ENCODE measurements at regions not wholly inside any gene's neighbourhood (a gene's known extent, or its start where the extent isn't known, plus 50 kb on each side); places are given as distances from the start of the nearest gene placed in this dataset.

- DNase-seq: no peak
Observed at GRCh38 chrX:20857746-20858145, 516.5 kb upstream of the CNKSR2 start.

- DNase-seq: no peak
Observed at GRCh38 chrX:20838477-20838876, 535.7 kb upstream of the CNKSR2 start.

GRCh38 chrX:20829665-20830491 lies 544.3 kb upstream of the CNKSR2 start:
- DNase-seq: peak; percentile 0

- DNase-seq: no peak
Observed at GRCh38 chrX:20825984-20826383, 548.2 kb upstream of the CNKSR2 start.

DNA sequence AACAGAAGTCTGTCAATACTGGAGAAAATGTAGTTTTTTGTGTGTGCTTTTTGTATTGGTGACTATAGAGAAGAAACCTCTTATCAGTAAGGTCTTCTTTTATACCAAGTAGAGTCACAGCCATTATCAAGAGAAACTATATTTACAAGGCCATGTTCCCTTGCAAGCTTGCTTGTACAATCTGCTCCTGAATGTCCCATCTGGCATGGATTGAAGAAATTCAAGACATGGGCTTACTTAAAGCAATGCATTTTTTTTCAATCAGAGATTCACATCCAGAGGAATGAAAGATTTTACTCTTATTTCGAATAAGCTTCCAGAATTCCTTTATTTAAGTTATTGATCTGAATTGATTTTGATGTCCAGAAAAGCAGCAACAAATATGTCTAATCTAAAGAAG lies 537.3 kb upstream of the RPS6KA3 start:
- no peak for DNase-seq

DNA sequence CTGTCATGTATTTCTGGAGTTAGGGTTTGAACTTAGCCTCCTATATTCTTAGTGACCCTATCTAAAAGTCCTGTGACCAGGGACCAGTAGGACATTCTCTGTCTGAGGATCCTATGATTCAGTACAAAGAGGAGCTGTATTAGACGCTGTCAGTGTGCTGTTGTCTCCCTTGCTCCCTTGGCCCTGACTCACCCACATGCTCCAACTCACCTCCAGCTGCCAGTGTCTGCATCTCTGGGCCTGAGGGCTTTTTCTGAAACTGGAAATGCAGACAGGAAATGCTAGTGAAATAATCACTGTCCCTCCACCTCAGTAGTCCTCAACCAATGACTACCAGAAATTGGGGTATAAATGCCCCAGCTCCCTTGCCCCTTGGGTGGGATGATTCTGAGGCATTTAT lies 535.3 kb upstream of the RPS6KA3 start:
- DNase-seq: no peak

- no peak for DNase-seq
Observed at GRCh38 chrX:20796450-20796849, 529.7 kb upstream of the RPS6KA3 start.

DNA sequence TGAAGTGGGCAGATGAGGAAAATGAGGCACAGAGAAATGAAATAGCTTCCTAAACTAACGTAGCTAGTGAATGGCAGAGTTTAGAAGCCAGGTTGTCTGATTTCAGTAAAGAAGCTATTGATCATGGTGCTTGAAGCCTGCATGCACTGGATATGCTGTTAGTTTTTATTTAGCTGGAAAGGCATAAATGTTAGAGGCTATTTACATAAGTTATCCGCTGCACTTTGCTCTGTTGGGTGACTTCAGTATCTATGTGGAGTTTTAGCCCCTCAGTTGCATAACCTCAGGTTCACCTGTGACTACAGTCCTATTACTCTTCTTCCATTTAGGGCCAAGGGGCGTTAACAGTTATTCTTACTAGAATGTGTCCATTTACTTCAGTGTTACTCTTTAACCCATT lies 522.4 kb upstream of the RPS6KA3 start:
- DNase-seq: no peak

DNA sequence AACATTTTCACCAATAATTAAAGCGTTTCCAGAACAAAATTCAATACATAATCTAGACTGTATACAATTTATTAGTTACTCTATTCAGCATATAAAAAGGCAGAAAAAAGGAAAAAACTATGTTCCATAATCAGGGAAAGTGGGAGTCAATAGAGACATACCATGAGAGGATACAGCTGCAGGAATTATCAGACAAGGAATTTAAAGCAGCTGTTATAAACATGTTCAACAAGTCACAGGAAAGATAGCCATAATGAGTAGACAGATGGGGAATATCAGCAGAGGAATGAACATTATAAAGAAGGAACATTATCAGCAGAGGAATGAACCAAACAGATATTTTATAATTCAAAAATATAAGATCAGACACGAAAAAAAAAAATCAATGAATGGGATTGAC lies 500.6 kb upstream of the RPS6KA3 start:
- DNase-seq: no peak

DNA sequence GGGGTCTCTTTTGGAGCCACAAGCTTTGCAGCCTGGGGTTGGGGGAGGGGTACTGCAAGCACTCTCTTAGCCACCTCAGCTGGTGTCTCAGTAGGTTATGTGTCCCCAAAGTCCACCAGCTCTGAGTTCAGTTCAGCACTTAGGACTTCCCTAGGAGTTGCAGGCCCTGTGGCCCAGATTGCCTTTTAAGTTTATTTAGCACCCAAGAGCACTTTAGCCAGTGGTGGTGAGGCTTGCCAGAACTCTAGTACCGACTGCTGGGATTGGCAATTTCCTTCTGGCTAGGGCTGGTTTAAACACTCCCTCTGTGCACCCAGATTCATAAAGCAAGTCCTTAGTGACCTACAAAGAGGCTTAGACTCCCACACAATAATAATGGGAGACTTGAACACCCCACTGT lies 489.9 kb upstream of the RPS6KA3 start:
- DNase-seq: no peak

- no peak for DNase-seq
Observed at GRCh38 chrX:20753076-20753475, 486.4 kb upstream of the RPS6KA3 start.

DNA sequence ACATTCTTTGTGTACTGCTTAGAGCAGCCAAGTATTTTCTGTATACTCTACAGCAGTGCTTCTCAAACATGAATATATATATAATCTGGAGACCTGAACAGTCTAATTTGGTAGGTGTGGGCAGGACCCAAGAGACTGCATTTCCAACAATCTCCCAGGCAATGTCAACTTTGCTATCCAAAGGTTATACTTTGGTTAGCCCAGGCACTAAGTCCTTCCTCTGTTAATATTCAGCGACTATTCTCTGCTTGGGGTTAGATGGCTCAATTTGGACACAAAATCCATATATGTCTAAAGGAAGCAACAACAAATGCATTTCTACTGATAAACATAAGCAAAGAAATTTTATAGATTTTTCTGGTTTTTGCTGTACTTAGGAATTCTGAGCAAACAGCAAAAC lies 480.0 kb upstream of the RPS6KA3 start:
- DNase-seq: no peak

- DNase-seq: no peak
Observed at GRCh38 chrX:20743046-20743445, 476.3 kb upstream of the RPS6KA3 start.

DNA sequence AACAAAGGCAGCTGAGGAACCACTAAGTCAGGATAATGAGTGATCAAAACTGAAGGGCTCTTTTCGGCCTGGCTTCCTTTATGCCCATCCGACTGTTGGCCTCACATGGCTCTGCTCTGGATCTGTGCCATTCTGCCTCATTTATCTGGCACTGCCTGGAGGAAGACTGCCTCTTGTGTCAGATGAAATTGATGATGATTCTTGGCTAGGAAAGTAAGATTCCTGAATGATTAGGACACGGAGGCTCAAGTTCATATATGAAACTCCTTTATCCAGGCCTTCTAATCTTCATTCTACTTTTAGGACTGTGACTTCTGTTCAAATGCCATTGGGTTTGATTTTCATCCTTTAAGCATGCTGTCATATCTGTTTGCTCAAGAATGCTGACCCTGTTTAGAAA lies 475.4 kb upstream of the RPS6KA3 start:
- no peak for DNase-seq

DNA sequence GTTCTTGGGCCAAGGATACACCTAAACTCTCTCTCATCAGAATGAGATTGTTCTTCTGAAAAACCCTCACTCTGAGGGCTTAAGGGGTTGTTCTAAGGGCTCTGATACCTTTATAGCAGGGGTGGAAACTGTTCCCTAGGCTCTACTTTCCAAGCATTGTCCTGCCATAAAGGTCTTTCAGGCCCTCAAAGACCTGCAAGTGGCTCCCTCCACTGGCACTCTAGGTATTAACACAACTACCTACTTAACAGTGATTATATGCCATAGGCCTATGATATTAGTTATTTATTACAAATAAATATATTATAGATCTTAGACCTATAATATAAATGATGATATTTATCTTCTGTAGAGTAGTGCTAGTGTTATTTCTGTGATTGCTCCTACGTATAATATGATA lies 473.7 kb upstream of the RPS6KA3 start:
- DNase-seq: no peak

DNA sequence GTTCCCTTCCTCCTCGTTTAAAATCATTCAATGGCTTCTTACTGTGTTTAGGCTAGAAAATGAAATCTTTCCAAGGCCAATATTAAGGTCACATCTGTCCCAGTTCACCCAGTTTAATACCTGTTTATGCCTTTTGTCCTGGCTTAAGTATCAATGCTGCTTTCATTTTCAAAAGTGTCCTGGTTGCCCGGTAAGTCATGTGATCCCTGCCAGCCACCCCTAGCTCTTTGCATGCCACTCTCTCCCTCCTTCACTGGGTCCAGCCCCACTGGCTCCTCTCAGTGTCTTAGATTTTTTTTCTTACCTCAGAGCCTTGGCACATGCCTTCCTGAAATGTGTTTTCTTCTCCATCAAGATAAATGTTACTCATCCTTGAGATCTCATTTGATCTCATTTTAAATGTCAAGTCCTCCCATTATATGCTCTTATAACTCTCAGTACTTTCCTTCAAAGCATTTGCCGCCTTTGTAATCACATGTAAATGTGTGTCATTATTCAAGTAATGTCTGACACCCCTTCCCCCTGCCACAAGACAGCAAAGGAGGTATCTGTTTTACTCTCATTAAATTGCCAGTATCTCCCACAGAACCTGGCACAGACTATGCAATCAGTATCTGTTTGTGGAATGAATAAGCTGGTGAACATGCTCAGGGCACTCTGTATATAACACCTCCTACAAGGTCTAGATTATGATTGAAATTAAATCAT lies 472.5 kb upstream of the RPS6KA3 start:
- DNase-seq: no peak

GRCh38 chrX:20729416-20729815 lies 462.7 kb upstream of the RPS6KA3 start:
- DNase-seq: no peak

GRCh38 chrX:20727447-20727846 lies 460.7 kb upstream of the RPS6KA3 start:
- no peak for DNase-seq

GRCh38 chrX:20720954-20721626 lies 454.4 kb upstream of the RPS6KA3 start:
- DNase-seq: no peak

GRCh38 chrX:20718592-20719380 lies 452.1 kb upstream of the RPS6KA3 start:
- DNase-seq: no peak

- no peak for DNase-seq
Observed at GRCh38 chrX:20715176-20715575, 448.5 kb upstream of the RPS6KA3 start.

DNA sequence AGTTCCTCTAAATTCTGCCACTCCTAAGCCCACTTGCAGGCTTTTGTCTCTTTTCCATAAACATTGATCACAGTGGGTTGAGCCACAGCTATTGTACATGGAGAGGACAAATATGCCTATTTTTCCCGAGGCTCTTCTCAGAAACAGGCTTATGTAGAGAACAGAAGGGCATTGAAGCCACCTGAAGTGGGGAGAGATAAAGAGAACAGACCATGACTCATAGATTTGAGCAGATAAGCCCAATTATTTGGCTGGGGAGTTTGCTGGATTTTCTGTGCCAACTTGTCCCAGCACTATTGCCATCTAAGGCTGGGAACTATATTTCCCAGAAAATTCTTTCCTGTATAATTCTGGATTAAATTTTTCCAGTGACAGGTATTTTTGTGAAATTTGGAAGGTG lies 446.1 kb upstream of the RPS6KA3 start:
- DNase-seq: no peak

- DNase-seq: no peak
Observed at GRCh38 chrX:20711366-20711765, 444.7 kb upstream of the RPS6KA3 start.

Measured in EL (cell line).